22Rv1 (cell line): ENCODE measurements at regions not wholly inside any gene's neighbourhood (a gene's known extent, or its start where the extent isn't known, plus 50 kb on each side); places are given as distances from the start of the nearest gene placed in this dataset.

Experiments used
- CTCF ChIP-seq: fragments of 450-650 bp; IDR thresholded peaks from 2 replicates; pipeline ENCODE4 v1.5.1; 2017; ENCODE audit warnings: mild to moderate bottlenecking
- ZFX ChIP-seq: fragments of 450-650 bp; IDR thresholded peaks from 2 replicates; pipeline ENCODE4 v1.6.1; 2017; ENCODE audit warnings: antibody characterized with exemption, borderline replicate concordance

DNA sequence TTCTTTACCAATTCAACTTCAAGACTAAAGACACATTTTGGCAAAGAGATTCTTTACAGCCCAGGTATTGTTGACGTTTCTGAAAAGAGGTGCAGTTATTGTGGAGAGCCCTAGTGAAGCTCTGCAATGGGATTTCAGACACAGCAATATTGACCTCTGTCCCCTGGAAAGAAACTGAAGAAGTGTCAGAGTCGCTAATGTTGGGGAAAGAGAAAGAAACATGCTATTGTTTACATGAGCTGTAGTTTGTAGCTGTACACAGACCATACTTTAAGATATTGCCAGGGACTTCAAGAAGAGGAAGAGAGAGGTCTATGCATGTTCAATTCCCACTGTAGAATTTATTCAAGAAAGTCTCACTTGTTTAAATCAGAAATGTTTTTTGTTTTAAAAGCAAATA, 497.3 kb upstream of the BOD1L1 start:
- TF ChIP-seq CTCF (no peak), ZFX (no peak)
